ENCODE measurements at regions not wholly inside any gene's neighbourhood (a gene's known extent, or its start where the extent isn't known, plus 50 kb on each side); places are given as distances from the start of the nearest gene placed in this dataset.

GRCh38 chr12:75819512-75819911, 212.1 kb downstream of the PHLDA1 start:
- no peak overlapping the region for H3K27ac ChIP-seq
- no peaks in the 10 kb centered on the region for H3K9me3 ChIP-seq
- 63% methylated on average over 5 of the region's 5 CpGs for WGBS
- no peaks in the 10 kb centered on the region for H3K36me3 ChIP-seq
- intact Hi-C loops (cut with DNase I): loop anchor here (10.0 kb wide), 2 partner anchors 95 to 525 kb away; partner anchors contain the start of gene BBS10
- H3K4me1 ChIP-seq (replicated peaks): no peaks in the 10 kb centered on the region
- H3K4me3 ChIP-seq: no peak overlapping the region
- no peak for DNase-seq (ENCODE audit: low spot score)
- H3K27me3 ChIP-seq (replicated peaks; ENCODE audit: insufficient read depth): no peaks in the 10 kb centered on the region
- TF ChIP-seq POLR2A (IDR thresholded peaks at IDR 0.05) (no peak), CTCF (IDR thresholded peaks at IDR 0.05) (no peak), POLR2AphosphoS5 (IDR thresholded peaks at IDR 0.05) (no peak)

GRCh38 chr12:75818863-75819262, 212.7 kb downstream of the PHLDA1 start:
- Histone ChIP-seq H3K4me3 (no peak overlapping the region), H3K4me1 (replicated peaks) (no peaks in the 10 kb centered on the region), H3K27ac (no peak overlapping the region), H3K36me3 (no peaks in the 10 kb centered on the region), H3K9me3 (no peaks in the 10 kb centered on the region), H3K27me3 (replicated peaks; ENCODE audit: insufficient read depth) (no peaks in the 10 kb centered on the region)
- TF ChIP-seq POLR2A (IDR thresholded peaks at IDR 0.05): no peak
- no peak for TF ChIP-seq POLR2AphosphoS5 (IDR thresholded peaks at IDR 0.05)
- no peak for TF ChIP-seq CTCF (IDR thresholded peaks at IDR 0.05)
- DNase-seq (ENCODE audit: low spot score): no peak
- intact Hi-C loops (cut with DNase I): loop anchor here (10.0 kb wide), 2 partner anchors 94 to 526 kb away; partner anchors contain the start of gene BBS10

GRCh38 chr12:75816897-75817296, 214.7 kb downstream of the PHLDA1 start:
- H3K27me3 ChIP-seq (replicated peaks; ENCODE audit: insufficient read depth): no peaks in the 10 kb centered on the region

GRCh38 chr12:75815756-75816155, 215.8 kb downstream of the PHLDA1 start:
- intact Hi-C loops (cut with DNase I): loop anchor here (10.0 kb wide), 2 partner anchors 91 to 529 kb away; partner anchors contain the start of gene BBS10
- TF ChIP-seq CTCF (IDR thresholded peaks at IDR 0.05) (no peak), POLR2A (IDR thresholded peaks at IDR 0.05) (no peak), POLR2AphosphoS5 (IDR thresholded peaks at IDR 0.05) (no peak)

More at GRCh38 chr12:75816897-75817296, 214.7 kb downstream of the PHLDA1 start:
- no peak for TF ChIP-seq POLR2A (IDR thresholded peaks at IDR 0.05)
- peak in 2 of 4 experiments; percentile 24 to 27 for TF ChIP-seq CTCF (IDR thresholded peaks at IDR 0.05)
- intact Hi-C loops (cut with DNase I): loop anchor here (10.0 kb wide), 2 partner anchors 92 to 528 kb away; partner anchors contain the start of gene BBS10
- H3K36me3 ChIP-seq: no peaks in the 10 kb centered on the region
- no peaks in the 10 kb centered on the region for H3K9me3 ChIP-seq
- no peak overlapping the region for H3K4me3 ChIP-seq
- no peak for DNase-seq (ENCODE audit: low spot score)
- WGBS: 15% methylated on average over 1 of the region's 1 CpG
- H3K4me1 ChIP-seq (replicated peaks): no peaks in the 10 kb centered on the region
- no peak overlapping the region for H3K27ac ChIP-seq

More at GRCh38 chr12:75815756-75816155, 215.8 kb downstream of the PHLDA1 start:
- no peaks in the 10 kb centered on the region for H3K36me3 ChIP-seq
- no peaks in the 10 kb centered on the region for H3K4me1 ChIP-seq (replicated peaks)
- no peak for DNase-seq (ENCODE audit: low spot score)
- no peaks in the 10 kb centered on the region for H3K27me3 ChIP-seq (replicated peaks; ENCODE audit: insufficient read depth)
- no peak overlapping the region for H3K4me3 ChIP-seq
- 100% methylated on average over 1 of the region's 1 CpG for WGBS
- no peak overlapping the region for H3K27ac ChIP-seq
- H3K9me3 ChIP-seq: no peaks in the 10 kb centered on the region

Measured in prostate gland (tissue), 2 donors.